B cell (primary cell): ENCODE measurements at regions not wholly inside any gene's neighbourhood (a gene's known extent, or its start where the extent isn't known, plus 50 kb on each side); places are given as distances from the start of the nearest gene placed in this dataset.

ENCODE experiments used
- ATAC-seq: fragments of 200-7000 bp; cut with Tn5 transposase; one replicate; pipeline ENCODE4 v1.10.0; 2021; ENCODE audit warnings: low read depth, mild to moderate bottlenecking, moderate number of reproducible peaks, moderate library complexity
- CTCF ChIA-PET: fragments of 350-600 bp; sonication (Branson Sonifier 250); formaldehyde crosslinking; loops from one replicate; lab custom pipeline; 2021; ENCODE audit warnings: antibody characterized with exemption, inconsistent platforms; lab: Charles Lee
- POLR2A ChIA-PET: fragments of 350-600 bp; sonication (Branson Sonifier 250); formaldehyde crosslinking; loops from one replicate; lab custom pipeline; 2021; ENCODE audit warnings: antibody characterized with exemption; lab: Charles Lee
- DNase-seq: peaks from one replicate; pipeline ENCODE4 v3.0.0; 2013
- H2AFZ ChIP-seq: 2 replicates; pipeline ENCODE4 v1.6.1; 2012; ENCODE audit warnings: mild to moderate bottlenecking, low read depth, low read length; ENCODE audit not compliant: insufficient read depth, poor library complexity, severe bottlenecking
- H3K27ac ChIP-seq, 2 donors: 1 replicate in 1 of 2; 2 replicates in 1 of 2; pipeline ENCODE4 v1.5.1; 2012 to 2013; ENCODE audit warnings: low read length in 2 of 2, mild to moderate bottlenecking in 2 of 2, moderate library complexity in 1 of 2
- H3K27me3 ChIP-seq, 4 experiments: fragments of 200-600 bp in 1 of 4; sonication (generic) in 1 of 4; replicated peaks in 1 of 4; 1 replicate in 2 of 4; 2 replicates in 2 of 4; pipeline versions ENCODE4 v1.6.1 to v1.7.0; 2013 to 2016; ENCODE audit warnings: low read length in 3 of 4, mild to moderate bottlenecking in 2 of 4, mixed read lengths in 1 of 4, moderate library complexity in 1 of 4; ENCODE audit not compliant: insufficient read depth in 4 of 4, control insufficient read depth in 3 of 4; ENCODE audit errors: control extremely low read depth in 1 of 4
- H3K36me3 ChIP-seq, 2 experiments: replicated peaks in 1 of 2; 1 replicate in 1 of 2; 2 replicates in 1 of 2; pipeline versions ENCODE4 v1.6.1 to v1.7.1; 2013; ENCODE audit warnings: low read length in 1 of 2; ENCODE audit not compliant: insufficient read depth in 2 of 2, control insufficient read depth in 1 of 2; ENCODE audit errors: control extremely low read depth in 1 of 2, extremely low read depth in 1 of 2
- H3K4me1 ChIP-seq, 2 donors: fragments of 200-600 bp in 1 of 2; sonication (generic) in 1 of 2; 1 replicate in 1 of 2; 2 replicates in 1 of 2; pipeline versions ENCODE4 v1.5.1 to v1.6.1; 2013 to 2017; ENCODE audit warnings: low read length in 2 of 2; ENCODE audit not compliant: control insufficient read depth in 2 of 2, insufficient read depth in 2 of 2
- H3K4me2 ChIP-seq: replicated peaks from 2 replicates; pipeline ENCODE3; 2012; ENCODE audit warnings: mild to moderate bottlenecking, low read depth, low read length; ENCODE audit not compliant: poor library complexity, severe bottlenecking
- H3K4me3 ChIP-seq, 5 experiments: fragments of 200-600 bp in 1 of 5; sonication (generic) in 1 of 5; 1 replicate in 3 of 5; 2 replicates in 2 of 5; pipeline versions ENCODE4 v1.5.1 to v1.7.0; 2011 to 2016; ENCODE audit warnings: low read length in 4 of 5, mild to moderate bottlenecking in 4 of 5, low read depth in 2 of 5, control low read depth in 1 of 5, moderate library complexity in 1 of 5; ENCODE audit not compliant: insufficient read depth in 1 of 5; ENCODE audit errors: control extremely low read depth in 1 of 5, extremely low read depth in 1 of 5
- H3K79me2 ChIP-seq: fragments of 200-600 bp; sonication (generic); one replicate; pipeline ENCODE4 v1.6.0; 2016; ENCODE audit warnings: low read length; ENCODE audit not compliant: control insufficient read depth, insufficient read depth
- H3K9ac ChIP-seq: fragments of 200-600 bp; sonication (generic); 2 replicates; pipeline ENCODE4 v1.6.1; 2017; ENCODE audit warnings: mild to moderate bottlenecking, low read length, moderate library complexity
- H3K9me3 ChIP-seq, 3 donors: one replicate each; pipeline versions ENCODE4 v1.6.1 to v1.7.1; 2013; ENCODE audit warnings: low read length in 2 of 3; ENCODE audit not compliant: control insufficient read depth in 2 of 3, insufficient read depth in 1 of 3; ENCODE audit errors: control extremely low read depth in 1 of 3
- H4K20me1 ChIP-seq: 2 replicates; pipeline ENCODE4 v1.6.0; 2012; ENCODE audit warnings: mild to moderate bottlenecking, low read length; ENCODE audit not compliant: insufficient read depth, control insufficient read depth, poor library complexity, severe bottlenecking
- H3K27ac Mint-ChIP-seq: one replicate; pipeline ENCODE4 v1.8.0; 2021; ENCODE audit warnings: mixed read lengths
- H3K27me3 Mint-ChIP-seq: one replicate; pipeline ENCODE4 v1.8.0; 2021; ENCODE audit warnings: mixed read lengths
- H3K4me1 Mint-ChIP-seq: one replicate; pipeline ENCODE4 v1.8.0; 2021; ENCODE audit warnings: mixed read lengths
- H3K4me3 Mint-ChIP-seq: one replicate; pipeline ENCODE4 v1.8.0; 2021; ENCODE audit warnings: mixed read lengths
- H3K9me3 Mint-ChIP-seq: one replicate; pipeline ENCODE4 v1.8.0; 2022; ENCODE audit warnings: mixed read lengths; ENCODE audit not compliant: insufficient read depth
- CTCF ChIP-seq: fragments of 200-600 bp; IDR thresholded peaks from one replicate; pipeline ENCODE4 v1.8.0; 2022; ENCODE audit warnings: antibody characterized with exemption, mild to moderate bottlenecking
- EZH2 ChIP-seq: IDR thresholded peaks from 2 replicates; pipeline ENCODE4 v1.6.1; 2012; ENCODE audit warnings: borderline replicate concordance, low read depth, mild to moderate bottlenecking, moderate library complexity, low read length; ENCODE audit not compliant: insufficient read depth, poor library complexity, severe bottlenecking
- WGBS: methylation state at CpG from one replicate; pipeline ENCODE4 v1.1.5; 2013; ENCODE audit warnings: missing lambda C conversion rate; ENCODE audit not compliant: insufficient coverage; 5-methylcytosine and 5-hydroxymethylcytosine counted together
- intact Hi-C: fragments of 100-400 bp; cut with micrococcal nuclease; formaldehyde crosslinking; loops from one replicate; pipeline ENCODE4 v1.10.0; 2022

GRCh38 chr12:107283652-107284051, 190.3 kb upstream of the CRY1 start:
- Histone ChIP-seq H3K9ac (no peak overlapping the region), H2AFZ (no peak overlapping the region), H3K27ac (no peak overlapping the region), H3K79me2 (no peaks in the 10 kb centered on the region), H3K9me3 (peaks cover 0 to 4% (median 4%) of the 10 kb centered on the region in 3 donors), H3K4me2 (no peak overlapping the region), H3K4me3 (no peak overlapping the region), H3K36me3 (no peaks in the 10 kb centered on the region), H4K20me1 (no peaks in the 10 kb centered on the region), H3K4me1 (no peaks in the 10 kb centered on the region), H3K27me3 (peaks cover 0 to 4% (median 1%) of the 10 kb centered on the region in 4 experiments)
- Mint-ChIP-seq H3K9me3 (peaks cover 2% of the 10 kb centered on the region), H3K4me3 (no peak overlapping the region), H3K27ac (no peak overlapping the region), H3K4me1 (no peaks in the 10 kb centered on the region), H3K27me3 (peaks cover 17% of the 10 kb centered on the region)
- intact Hi-C loops, result no loop called here
- 100% methylated on average over 1 of the region's 4 CpGs for whole genome bisulfite sequencing
- ChIA-PET POLR2A (no interaction called here), CTCF (no interaction called here)
- TF ChIP-seq CTCF, result no peak
- TF ChIP-seq EZH2, result no peak
- ATAC-seq, result no peak
- DNase-seq, result no peak

DNA sequence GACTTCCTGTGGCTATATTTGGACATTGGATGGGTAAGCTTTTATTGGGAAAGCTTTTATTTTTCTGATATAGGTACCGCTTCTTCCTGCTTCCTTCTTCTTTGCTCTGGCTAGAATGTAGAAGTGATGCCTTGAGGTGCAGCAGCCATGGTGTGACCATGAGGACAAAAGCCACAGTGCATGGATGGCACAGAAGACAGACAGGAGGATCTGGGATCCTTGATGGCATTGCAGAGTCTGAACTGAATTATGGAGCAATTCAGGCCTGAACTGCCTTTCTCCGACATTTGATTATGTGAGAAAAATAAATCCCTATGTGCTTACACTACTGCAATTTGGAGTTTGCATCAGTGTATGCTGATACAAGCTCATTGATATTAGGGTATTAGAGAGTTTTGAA, 191.3 kb upstream of the CRY1 start:
- ChIA-PET POLR2A (no interaction called here), CTCF (no interaction called here)
- Histone ChIP-seq H3K79me2 (no peaks in the 10 kb centered on the region), H3K27me3 (peaks cover 0 to 2% (median 0%) of the 10 kb centered on the region in 4 experiments), H3K9ac (no peak overlapping the region), H2AFZ (no peak overlapping the region), H3K9me3 (peaks cover 0 to 4% (median 4%) of the 10 kb centered on the region in 3 donors), H3K4me3 (no peak overlapping the region), H4K20me1 (no peaks in the 10 kb centered on the region), H3K27ac (no peak overlapping the region), H3K36me3 (no peaks in the 10 kb centered on the region), H3K4me1 (no peaks in the 10 kb centered on the region), H3K4me2 (no peak overlapping the region)
- intact Hi-C loops, result no loop called here
- Mint-ChIP-seq H3K27me3 (peaks cover 17% of the 10 kb centered on the region), H3K9me3 (peaks cover 2% of the 10 kb centered on the region), H3K27ac (no peak overlapping the region), H3K4me3 (no peak overlapping the region), H3K4me1 (no peaks in the 10 kb centered on the region)
- WGBS, result 100% methylated on average over 1 of the region's 2 CpGs
- TF ChIP-seq EZH2, result no peak
- no peak for TF ChIP-seq CTCF
- ATAC-seq (no peak), DNase-seq (no peak)
